Calu3 (cell line): ENCODE measurements at regions not wholly inside any gene's neighbourhood (a gene's known extent, or its start where the extent isn't known, plus 50 kb on each side); places are given as distances from the start of the nearest gene placed in this dataset.

ENCODE experiments used
- BruUV-seq: library from RNA; stranded (reverse); fragments of 400-500 nt; replicated peaks from 2 replicates; lab custom pipeline; 2021; lab: Mats Ljungman, UMichigan
- CTCF ChIA-PET: fragments of 300-600 bp; sonication (Branson Sonifier 250); formaldehyde crosslinking; loops from one replicate; lab custom pipeline; 2022; ENCODE audit warnings: antibody characterized with exemption; lab: Charles Lee
- DNase-seq: peaks from one replicate; pipeline ENCODE4 v3.0.0; 2022
- H3K27ac Mint-ChIP-seq: one replicate; pipeline ENCODE4 v1.8.0; 2022; ENCODE audit warnings: mixed read lengths; ENCODE audit not compliant: unreplicated experiment
- H3K27me3 Mint-ChIP-seq: one replicate; pipeline ENCODE4 v1.8.0; 2022; ENCODE audit warnings: mixed read lengths; ENCODE audit not compliant: unreplicated experiment
- H3K36me3 Mint-ChIP-seq: one replicate; pipeline ENCODE4 v1.8.0; 2022; ENCODE audit warnings: mild to moderate bottlenecking, moderate library complexity, mixed read lengths; ENCODE audit not compliant: insufficient read depth, unreplicated experiment
- H3K4me1 Mint-ChIP-seq: one replicate; pipeline ENCODE4 v1.8.0; 2022; ENCODE audit warnings: mild to moderate bottlenecking, low read depth, mixed read lengths; ENCODE audit not compliant: unreplicated experiment
- H3K4me3 Mint-ChIP-seq: one replicate; pipeline ENCODE4 v1.8.0; 2022; ENCODE audit warnings: mild to moderate bottlenecking, low read depth, moderate library complexity, mixed read lengths; ENCODE audit not compliant: unreplicated experiment
- H3K9me3 Mint-ChIP-seq: one replicate; pipeline ENCODE4 v1.8.0; 2022; ENCODE audit warnings: low read depth, mixed read lengths; ENCODE audit not compliant: unreplicated experiment
- intact Hi-C: fragments of 100-400 bp; cut with micrococcal nuclease; formaldehyde crosslinking; loops from one replicate; pipeline ENCODE4 v1.10.0; 2022; ENCODE audit not compliant: unreplicated experiment
- TF ChIP-seq, protein P1 (sequence below): fragments of 200-600 bp; IDR thresholded peaks from one replicate; pipeline ENCODE4 v1.8.0; 2022; ENCODE audit warnings: antibody characterized with exemption; ENCODE audit not compliant: unreplicated experiment

DNA sequence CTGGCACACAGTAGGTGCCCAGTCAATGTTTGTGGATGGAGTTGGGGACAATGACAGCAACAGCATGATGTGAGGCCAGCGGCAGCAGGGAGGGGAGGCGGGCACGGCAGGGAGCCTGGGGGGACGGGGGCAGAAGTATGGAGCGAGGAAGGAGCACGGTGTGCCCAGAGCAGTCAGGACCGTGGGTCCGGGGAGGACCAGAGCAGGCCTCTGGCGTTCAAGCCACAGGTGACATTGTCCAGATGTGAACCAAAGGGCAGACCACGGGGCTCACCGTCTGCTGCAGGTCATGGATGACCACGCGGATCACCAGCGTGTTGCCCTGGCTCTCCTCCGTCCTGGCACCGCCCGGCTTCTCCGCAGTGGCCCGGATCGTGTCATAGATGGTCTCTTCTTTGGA lies 105.5 kb downstream of the SHANK2 start:
- intact Hi-C loops, result no loop called here
- CTCF ChIA-PET, result no interaction called here
- no TSS peak for BruUV-seq
- no peaks in the 10 kb centered on the region for H3K4me1 Mint-ChIP-seq
- H3K9me3 Mint-ChIP-seq, result no peaks in the 10 kb centered on the region
- no peaks in the 10 kb centered on the region for H3K27me3 Mint-ChIP-seq
- H3K4me3 Mint-ChIP-seq, result no peak overlapping the region
- H3K27ac Mint-ChIP-seq, result no peak overlapping the region
- TF ChIP-seq, protein P1, sequence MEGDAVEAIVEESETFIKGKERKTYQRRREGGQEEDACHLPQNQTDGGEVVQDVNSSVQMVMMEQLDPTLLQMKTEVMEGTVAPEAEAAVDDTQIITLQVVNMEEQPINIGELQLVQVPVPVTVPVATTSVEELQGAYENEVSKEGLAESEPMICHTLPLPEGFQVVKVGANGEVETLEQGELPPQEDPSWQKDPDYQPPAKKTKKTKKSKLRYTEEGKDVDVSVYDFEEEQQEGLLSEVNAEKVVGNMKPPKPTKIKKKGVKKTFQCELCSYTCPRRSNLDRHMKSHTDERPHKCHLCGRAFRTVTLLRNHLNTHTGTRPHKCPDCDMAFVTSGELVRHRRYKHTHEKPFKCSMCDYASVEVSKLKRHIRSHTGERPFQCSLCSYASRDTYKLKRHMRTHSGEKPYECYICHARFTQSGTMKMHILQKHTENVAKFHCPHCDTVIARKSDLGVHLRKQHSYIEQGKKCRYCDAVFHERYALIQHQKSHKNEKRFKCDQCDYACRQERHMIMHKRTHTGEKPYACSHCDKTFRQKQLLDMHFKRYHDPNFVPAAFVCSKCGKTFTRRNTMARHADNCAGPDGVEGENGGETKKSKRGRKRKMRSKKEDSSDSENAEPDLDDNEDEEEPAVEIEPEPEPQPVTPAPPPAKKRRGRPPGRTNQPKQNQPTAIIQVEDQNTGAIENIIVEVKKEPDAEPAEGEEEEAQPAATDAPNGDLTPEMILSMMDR, result no peak
- peaks cover 16% of the 10 kb centered on the region for H3K36me3 Mint-ChIP-seq
- no peak for DNase-seq

DNA sequence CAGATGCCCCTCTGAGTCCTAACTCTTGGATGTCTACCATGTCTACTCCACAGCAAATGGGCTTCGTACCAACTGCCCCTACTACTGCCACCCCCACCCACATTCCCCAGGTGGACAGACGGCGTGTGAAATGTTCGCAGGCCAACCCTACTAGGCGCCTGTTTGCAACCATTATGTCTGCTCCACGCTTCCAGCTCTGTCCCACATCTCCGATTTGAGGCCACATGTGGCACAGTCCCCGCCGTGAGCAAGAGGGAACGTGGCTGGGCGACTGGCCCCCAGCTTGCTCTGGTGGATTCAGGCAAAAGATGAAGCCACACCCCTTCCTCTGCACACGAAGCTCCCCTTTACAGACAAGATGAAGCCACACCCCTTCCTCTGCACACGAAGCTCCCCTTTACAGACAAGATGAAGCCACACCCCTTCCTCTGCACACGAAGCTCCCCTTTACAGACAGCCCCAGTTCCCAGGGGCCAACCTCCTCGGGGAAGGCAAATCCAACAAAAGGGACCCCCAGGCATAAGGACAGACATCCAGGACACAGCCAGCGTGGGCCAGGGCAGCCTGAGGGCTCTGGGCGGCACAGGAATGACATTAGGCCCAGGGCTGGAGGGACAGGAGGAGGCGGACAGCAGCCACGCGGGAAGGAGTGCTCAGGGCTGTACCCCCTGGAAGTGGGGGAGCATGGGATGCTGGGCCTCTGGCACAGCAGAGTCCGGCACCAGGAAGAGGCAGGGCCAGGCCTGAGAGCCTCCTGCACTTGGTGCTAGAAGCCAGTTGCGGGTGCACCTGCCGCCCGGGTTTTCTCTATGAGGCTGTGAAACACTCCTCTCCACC lies 106.2 kb downstream of the SHANK2 start:
- Mint-ChIP-seq H3K36me3 (peaks cover 16% of the 10 kb centered on the region), H3K4me1 (no peaks in the 10 kb centered on the region), H3K4me3 (no peak overlapping the region), H3K9me3 (no peaks in the 10 kb centered on the region), H3K27me3 (no peaks in the 10 kb centered on the region), H3K27ac (no peak overlapping the region)
- CTCF ChIA-PET, result no interaction called here
- no peak for DNase-seq
- no TSS peak for BruUV-seq
- intact Hi-C loops, result no loop called here
- TF ChIP-seq, protein P1, result no peak

DNA sequence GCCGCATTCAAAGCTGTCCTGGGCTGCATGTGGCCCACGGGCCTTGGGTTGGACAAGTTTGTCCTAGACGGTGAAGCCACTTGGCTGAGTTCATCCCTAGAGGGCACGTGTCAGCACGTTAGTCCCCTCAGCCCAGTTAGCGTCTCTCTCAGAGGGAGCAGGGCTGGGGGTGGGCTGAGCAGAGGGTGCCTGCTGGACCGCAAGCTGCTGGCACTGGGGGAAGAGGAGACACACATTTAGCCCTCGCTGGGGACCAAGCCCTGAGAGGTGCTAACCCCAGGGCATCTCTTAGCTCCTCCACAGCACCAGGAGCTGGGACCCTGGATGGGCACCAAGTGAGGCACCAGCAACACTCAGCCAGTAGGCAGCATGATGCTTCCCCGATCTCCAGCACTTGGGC lies 107.0 kb downstream of the SHANK2 start:
- Mint-ChIP-seq H3K4me3 (no peak overlapping the region), H3K9me3 (no peaks in the 10 kb centered on the region), H3K27me3 (no peaks in the 10 kb centered on the region), H3K27ac (no peak overlapping the region), H3K4me1 (peaks cover under 1% of the 10 kb centered on the region), H3K36me3 (peaks cover 12% of the 10 kb centered on the region)
- TF ChIP-seq, protein P1, result no peak
- CTCF ChIA-PET, result no interaction called here
- no TSS peak for BruUV-seq
- intact Hi-C loops, result no loop called here
- no peak for DNase-seq

DNA sequence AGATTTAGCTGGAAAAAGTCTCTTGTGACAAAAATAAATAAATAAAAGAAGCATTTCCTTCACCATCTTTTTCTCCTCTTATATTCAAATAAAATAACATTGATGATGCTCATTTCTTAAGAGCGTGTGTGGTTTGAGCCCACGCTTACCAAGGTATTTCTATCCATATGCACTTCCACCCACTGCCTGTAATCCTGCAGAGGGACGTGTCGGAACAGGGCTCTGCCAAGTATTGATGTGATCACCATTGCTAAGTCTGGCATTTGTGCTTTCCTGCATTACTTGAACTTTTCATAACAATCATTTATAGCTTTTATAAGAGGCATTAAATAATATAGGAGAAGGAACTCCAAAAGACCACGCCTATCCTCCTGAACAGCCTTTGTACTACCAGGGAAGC lies 107.6 kb downstream of the SHANK2 start:
- Mint-ChIP-seq H3K27ac (no peak overlapping the region), H3K27me3 (no peaks in the 10 kb centered on the region), H3K9me3 (no peaks in the 10 kb centered on the region), H3K4me3 (no peak overlapping the region), H3K4me1 (peaks cover 7% of the 10 kb centered on the region), H3K36me3 (peaks cover 12% of the 10 kb centered on the region)
- BruUV-seq, result no TSS peak
- intact Hi-C loops, result no loop called here
- CTCF ChIA-PET, result no interaction called here
- TF ChIP-seq, protein P1, result no peak
- DNase-seq, result no peak
